ENCODE measurements at regions not wholly inside any gene's neighbourhood (a gene's known extent, or its start where the extent isn't known, plus 50 kb on each side); places are given as distances from the start of the nearest gene placed in this dataset.

DNA sequence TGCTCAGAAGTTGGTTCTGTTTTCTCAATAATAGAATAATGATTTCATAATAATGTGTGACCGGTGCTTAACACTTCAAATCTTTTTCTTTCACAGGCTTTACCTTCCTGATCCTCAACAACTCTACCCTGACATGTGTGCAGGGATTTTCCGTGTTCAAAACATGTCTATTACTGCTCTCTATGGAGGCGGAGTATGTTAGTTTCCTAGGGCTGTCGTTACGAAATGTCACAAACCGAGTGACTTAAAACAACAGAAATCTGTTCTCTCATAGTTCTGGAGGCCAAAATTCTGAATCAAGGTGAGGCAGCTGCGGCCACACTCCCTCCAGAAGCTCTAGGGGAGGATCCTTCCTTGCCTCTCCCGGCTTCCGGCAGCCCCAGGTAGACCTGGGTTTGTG is 186.2 kb upstream of the VASH1 start:
- TF ChIP-seq, protein P1, sequence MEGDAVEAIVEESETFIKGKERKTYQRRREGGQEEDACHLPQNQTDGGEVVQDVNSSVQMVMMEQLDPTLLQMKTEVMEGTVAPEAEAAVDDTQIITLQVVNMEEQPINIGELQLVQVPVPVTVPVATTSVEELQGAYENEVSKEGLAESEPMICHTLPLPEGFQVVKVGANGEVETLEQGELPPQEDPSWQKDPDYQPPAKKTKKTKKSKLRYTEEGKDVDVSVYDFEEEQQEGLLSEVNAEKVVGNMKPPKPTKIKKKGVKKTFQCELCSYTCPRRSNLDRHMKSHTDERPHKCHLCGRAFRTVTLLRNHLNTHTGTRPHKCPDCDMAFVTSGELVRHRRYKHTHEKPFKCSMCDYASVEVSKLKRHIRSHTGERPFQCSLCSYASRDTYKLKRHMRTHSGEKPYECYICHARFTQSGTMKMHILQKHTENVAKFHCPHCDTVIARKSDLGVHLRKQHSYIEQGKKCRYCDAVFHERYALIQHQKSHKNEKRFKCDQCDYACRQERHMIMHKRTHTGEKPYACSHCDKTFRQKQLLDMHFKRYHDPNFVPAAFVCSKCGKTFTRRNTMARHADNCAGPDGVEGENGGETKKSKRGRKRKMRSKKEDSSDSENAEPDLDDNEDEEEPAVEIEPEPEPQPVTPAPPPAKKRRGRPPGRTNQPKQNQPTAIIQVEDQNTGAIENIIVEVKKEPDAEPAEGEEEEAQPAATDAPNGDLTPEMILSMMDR (IDR thresholded peaks at IDR 0.05), result no peak
- TF ChIP-seq EZH2 (IDR thresholded peaks at IDR 0.05), result no peak
